ENCODE measurements at regions not wholly inside any gene's neighbourhood (a gene's known extent, or its start where the extent isn't known, plus 50 kb on each side); places are given as distances from the start of the nearest gene placed in this dataset.
A peak's percentile ranks its signal among the peaks of the same experiment; 100 is the strongest.

DNA sequence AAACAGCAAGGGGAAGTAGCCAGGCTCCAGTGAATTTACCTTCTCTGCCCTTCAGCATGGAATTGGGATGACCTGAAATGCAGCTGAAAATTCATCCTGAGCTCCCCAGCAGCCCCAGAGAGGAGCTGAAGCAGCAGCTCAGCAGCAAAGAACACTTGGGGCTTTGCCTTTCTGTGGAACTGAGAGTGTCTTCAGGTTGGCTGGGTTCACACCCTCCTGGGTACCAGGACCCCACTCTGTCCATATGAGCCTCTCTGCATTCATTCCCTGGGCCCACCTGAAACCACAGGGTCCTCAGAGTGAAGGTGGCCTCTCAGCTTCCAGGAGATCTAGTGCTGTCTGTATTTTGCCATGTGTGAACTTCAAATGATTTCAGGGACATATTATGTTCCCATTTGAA is 429.2 kb downstream of the MN1 start:
- no peaks in the 10 kb centered on the region for H3K36me3 ChIP-seq (ENCODE audit: insufficient read depth, low read length, poor library complexity, severe bottlenecking)
- no peaks in the 10 kb centered on the region for H3K27me3 ChIP-seq (replicated peaks; ENCODE audit: insufficient read depth, low read depth, low read length, poor library complexity)
- no peak for DNase-seq (ENCODE audit: low spot score)
- TF ChIP-seq CTCF (conservative IDR thresholded peaks at IDR 0.05; ENCODE audit: low read depth, low read length) = no peak
- no peak for TF ChIP-seq EZH2 (IDR thresholded peaks at IDR 0.05; ENCODE audit: borderline replicate concordance, low read depth, low read length, poor library complexity, severe bottlenecking)
- H3K4me3 ChIP-seq (ENCODE audit: low read depth, low read length, poor library complexity, severe bottlenecking) = no peak overlapping the region
- H3K4me1 ChIP-seq (ENCODE audit: insufficient read depth, low read length, poor library complexity, severe bottlenecking) = peaks cover under 1% of the 10 kb centered on the region
- CTCF ChIA-PET = no interaction called here
- H3K9me3 ChIP-seq (ENCODE audit: low read depth, low read length, poor library complexity, severe bottlenecking) = no peaks in the 10 kb centered on the region
- intact Hi-C loops (cut with micrococcal nuclease; ENCODE audit: unreplicated experiment) = no loop called here
- POLR2A ChIA-PET (ENCODE audit: low non-redundant PET) = no interaction called here
- H3K27ac ChIP-seq (ENCODE audit: low read depth, low read length, poor library complexity, severe bottlenecking) = no peak overlapping the region
- no TSS peak for BruUV-seq (replicated peaks)

DNA sequence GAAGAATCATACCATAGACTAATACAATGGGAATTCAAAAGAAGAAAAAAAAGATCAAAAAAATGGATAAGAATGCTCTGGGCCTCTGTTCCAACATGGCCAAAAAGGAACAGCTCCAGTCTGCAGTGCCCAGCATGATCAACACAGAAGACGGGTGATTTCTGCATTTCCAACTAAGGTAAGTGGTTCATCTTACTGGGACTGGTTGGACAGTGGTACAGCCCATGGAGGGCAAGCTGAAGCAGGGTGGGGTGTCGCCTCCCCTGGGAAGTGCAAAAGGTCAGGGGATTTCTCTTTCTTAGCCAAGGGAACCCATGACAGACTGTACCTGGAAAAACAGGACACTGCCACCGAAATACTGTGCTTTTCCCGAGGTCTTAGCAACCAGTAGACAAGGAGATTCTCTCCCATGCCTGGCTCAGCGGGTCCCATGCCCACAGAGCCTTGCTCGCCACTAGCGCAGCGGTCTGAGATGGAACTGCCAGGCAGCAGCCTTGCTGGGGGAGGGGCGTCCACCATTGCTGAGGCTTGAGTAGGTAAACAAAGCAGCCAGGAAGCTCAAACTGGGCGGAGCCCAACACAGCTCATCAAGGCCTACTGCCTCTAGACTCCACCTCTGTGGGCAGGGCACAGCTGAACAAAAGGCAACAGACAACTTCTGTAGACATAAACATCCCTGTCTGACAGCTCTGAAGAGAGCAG is 428.4 kb downstream of the MN1 start:
- Histone ChIP-seq H3K9me3 (ENCODE audit: low read depth, low read length, poor library complexity, severe bottlenecking) (no peaks in the 10 kb centered on the region), H3K27me3 (replicated peaks; ENCODE audit: insufficient read depth, low read depth, low read length, poor library complexity) (no peaks in the 10 kb centered on the region), H3K36me3 (ENCODE audit: insufficient read depth, low read length, poor library complexity, severe bottlenecking) (no peaks in the 10 kb centered on the region), H3K4me3 (ENCODE audit: low read depth, low read length, poor library complexity, severe bottlenecking) (no peak overlapping the region), H3K4me1 (ENCODE audit: insufficient read depth, low read length, poor library complexity, severe bottlenecking) (peaks cover 8% of the 10 kb centered on the region), H3K27ac (ENCODE audit: low read depth, low read length, poor library complexity, severe bottlenecking) (no peak overlapping the region)
- intact Hi-C loops (cut with micrococcal nuclease; ENCODE audit: unreplicated experiment) = no loop called here
- POLR2A ChIA-PET (ENCODE audit: low non-redundant PET) = no interaction called here
- TF ChIP-seq CTCF (conservative IDR thresholded peaks at IDR 0.05; ENCODE audit: low read depth, low read length) (no peak), EZH2 (IDR thresholded peaks at IDR 0.05; ENCODE audit: borderline replicate concordance, low read depth, low read length, poor library complexity, severe bottlenecking) (no peak)
- BruUV-seq (replicated peaks) = no TSS peak
- no peak for DNase-seq (ENCODE audit: low spot score)
- CTCF ChIA-PET = no interaction called here

- ChIA-PET CTCF (no interaction called here), POLR2A (ENCODE audit: low non-redundant PET) (no interaction called here)
- H3K27ac ChIP-seq (ENCODE audit: low read depth, low read length, poor library complexity, severe bottlenecking) = peak overlapping the region; percentile 75
- peak; percentile 85 for DNase-seq (ENCODE audit: low spot score)
- TF ChIP-seq EZH2 (IDR thresholded peaks at IDR 0.05; ENCODE audit: borderline replicate concordance, low read depth, low read length, poor library complexity, severe bottlenecking) (no peak), CTCF (conservative IDR thresholded peaks at IDR 0.05; ENCODE audit: low read depth, low read length) (no peak)
- intact Hi-C loops (cut with micrococcal nuclease; ENCODE audit: unreplicated experiment) = no loop called here
- no peaks in the 10 kb centered on the region for H3K27me3 ChIP-seq (replicated peaks; ENCODE audit: insufficient read depth, low read depth, low read length, poor library complexity)
- H3K4me3 ChIP-seq (ENCODE audit: low read depth, low read length, poor library complexity, severe bottlenecking) = peak overlapping the region; percentile 15
- peaks cover 40% of the 10 kb centered on the region for H3K4me1 ChIP-seq (ENCODE audit: insufficient read depth, low read length, poor library complexity, severe bottlenecking)
- no TSS peak for BruUV-seq (replicated peaks)
- H3K36me3 ChIP-seq (ENCODE audit: insufficient read depth, low read length, poor library complexity, severe bottlenecking) = no peaks in the 10 kb centered on the region
- no peaks in the 10 kb centered on the region for H3K9me3 ChIP-seq (ENCODE audit: low read depth, low read length, poor library complexity, severe bottlenecking)
Measured at GRCh38 chr22:27377501-27378295, 423.9 kb downstream of the MN1 start.

Data from A673 (cell line).